HUES64 (cell line): ENCODE measurements at regions not wholly inside any gene's neighbourhood (a gene's known extent, or its start where the extent isn't known, plus 50 kb on each side); places are given as distances from the start of the nearest gene placed in this dataset.

Experiments used
- H3K27ac ChIP-seq: 2 replicates; pipeline ENCODE4 v1.7.0; 2013; ENCODE audit warnings: low read depth, low read length, inconsistent platforms
- H3K27me3 ChIP-seq: 2 replicates; pipeline ENCODE4 v1.6.1; 2013; ENCODE audit warnings: mild to moderate bottlenecking, low read length; ENCODE audit not compliant: insufficient read depth
- H3K36me3 ChIP-seq: 2 replicates; pipeline ENCODE4 v1.6.1; 2013; ENCODE audit warnings: mild to moderate bottlenecking, low read length; ENCODE audit not compliant: insufficient read depth
- H3K4me1 ChIP-seq: 2 replicates; pipeline ENCODE4 v1.6.1; 2013; ENCODE audit warnings: mild to moderate bottlenecking, low read length, moderate library complexity; ENCODE audit not compliant: insufficient read depth
- H3K4me3 ChIP-seq: 2 replicates; pipeline ENCODE4 v1.5.1; 2013; ENCODE audit warnings: mild to moderate bottlenecking, low read length, moderate library complexity
- H3K9ac ChIP-seq: 2 replicates; pipeline ENCODE4 v1.6.1; 2013; ENCODE audit warnings: mild to moderate bottlenecking, low read depth, low read length
- H3K9me3 ChIP-seq: 2 replicates; pipeline ENCODE4 v1.6.1; 2013; ENCODE audit warnings: low read depth, low read length; ENCODE audit not compliant: insufficient read depth
- WGBS: fragments of 150-250, 120-280 bp; methylation state at CpG from one replicate; pipeline ENCODE4 v1.1.7; 2013; ENCODE audit warnings: missing lambda C conversion rate; 5-methylcytosine and 5-hydroxymethylcytosine counted together

- H3K36me3 ChIP-seq: no peaks in the 10 kb centered on the region
- no peaks in the 10 kb centered on the region for H3K9me3 ChIP-seq
- H3K9ac ChIP-seq: peak overlapping the region; percentile 76
- H3K27ac ChIP-seq: peak overlapping the region; percentile 70
- H3K27me3 ChIP-seq: no peaks in the 10 kb centered on the region
- H3K4me1 ChIP-seq: peaks cover 50% of the 10 kb centered on the region
- H3K4me3 ChIP-seq: peak overlapping the region; percentile 63
- WGBS: 19% methylated on average over 28 of the region's 28 CpGs
These were observed 100.3 kb upstream of the AKIP1 start for GRCh38 chr11:8810540-8811301.

GRCh38 chr11:8811571-8811970 is 99.4 kb upstream of the AKIP1 start:
- Histone ChIP-seq H3K36me3 (no peaks in the 10 kb centered on the region), H3K9me3 (no peaks in the 10 kb centered on the region), H3K9ac (no peak overlapping the region), H3K4me1 (peaks cover 51% of the 10 kb centered on the region), H3K27me3 (no peaks in the 10 kb centered on the region), H3K27ac (no peak overlapping the region), H3K4me3 (no peak overlapping the region)
- WGBS: 92% methylated on average over 1 of the region's 1 CpG

GRCh38 chr11:8812438-8812837 is 98.6 kb upstream of the AKIP1 start:
- Histone ChIP-seq H3K9me3 (no peaks in the 10 kb centered on the region), H3K9ac (no peak overlapping the region), H3K27me3 (no peaks in the 10 kb centered on the region), H3K36me3 (no peaks in the 10 kb centered on the region), H3K4me1 (peaks cover 46% of the 10 kb centered on the region), H3K27ac (no peak overlapping the region), H3K4me3 (no peak overlapping the region)
- WGBS: 79% methylated on average over 3 of the region's 3 CpGs

- Histone ChIP-seq H3K27ac (no peak overlapping the region), H3K9ac (peak overlapping the region; percentile 1; the same call in 1 of the 2 replicates), H3K4me3 (no peak overlapping the region), H3K36me3 (no peaks in the 10 kb centered on the region), H3K4me1 (peaks cover 40% of the 10 kb centered on the region), H3K27me3 (no peaks in the 10 kb centered on the region), H3K9me3 (no peaks in the 10 kb centered on the region)
- 14% methylated on average over 1 of the region's 1 CpG for WGBS
These were observed 97.3 kb upstream of the AKIP1 start for GRCh38 chr11:8813658-8814057.

GRCh38 chr11:8814209-8814922 is 96.6 kb upstream of the AKIP1 start:
- H3K4me1 ChIP-seq: peaks cover 35% of the 10 kb centered on the region
- H3K4me3 ChIP-seq: no peak overlapping the region
- no peak overlapping the region for H3K27ac ChIP-seq
- 69% methylated on average over 4 of the region's 4 CpGs for WGBS
- no peaks in the 10 kb centered on the region for H3K36me3 ChIP-seq
- H3K9me3 ChIP-seq: no peaks in the 10 kb centered on the region
- H3K27me3 ChIP-seq: no peaks in the 10 kb centered on the region
- peak overlapping the region; percentile 1; the same call in 1 of the 2 replicates for H3K9ac ChIP-seq

- Histone ChIP-seq H3K4me1 (peaks cover 30% of the 10 kb centered on the region), H3K9ac (no peak overlapping the region), H3K27me3 (no peaks in the 10 kb centered on the region), H3K27ac (no peak overlapping the region), H3K36me3 (no peaks in the 10 kb centered on the region), H3K9me3 (no peaks in the 10 kb centered on the region), H3K4me3 (no peak overlapping the region)
- 77% methylated on average over 2 of the region's 2 CpGs for WGBS
These were observed 96.1 kb upstream of the AKIP1 start for GRCh38 chr11:8814923-8815240.

- WGBS: 82% methylated on average over 1 of the region's 2 CpGs
- no peaks in the 10 kb centered on the region for H3K9me3 ChIP-seq
- H3K4me3 ChIP-seq: no peak overlapping the region
- no peaks in the 10 kb centered on the region for H3K27me3 ChIP-seq
- no peaks in the 10 kb centered on the region for H3K36me3 ChIP-seq
- H3K4me1 ChIP-seq: peaks cover 30% of the 10 kb centered on the region
- H3K27ac ChIP-seq: no peak overlapping the region
- H3K9ac ChIP-seq: no peak overlapping the region
These were observed 92.6 kb upstream of the AKIP1 start for GRCh38 chr11:8818421-8818820.

GRCh38 chr11:8820401-8820800 is 90.6 kb upstream of the AKIP1 start:
- WGBS: 0% methylated on average over 1 of the region's 2 CpGs

GRCh38 chr11:8822469-8822868 is 88.5 kb upstream of the AKIP1 start:
- no peak overlapping the region for H3K27ac ChIP-seq
- H3K4me1 ChIP-seq: peaks cover 33% of the 10 kb centered on the region
- no peak overlapping the region for H3K9ac ChIP-seq
- no peaks in the 10 kb centered on the region for H3K9me3 ChIP-seq
- 44% methylated on average over 6 of the region's 6 CpGs for WGBS
- H3K4me3 ChIP-seq: no peak overlapping the region
- no peaks in the 10 kb centered on the region for H3K27me3 ChIP-seq
- no peaks in the 10 kb centered on the region for H3K36me3 ChIP-seq

More at GRCh38 chr11:8820401-8820800, 90.6 kb upstream of the AKIP1 start:
- Histone ChIP-seq H3K9me3 (no peaks in the 10 kb centered on the region), H3K27ac (no peak overlapping the region), H3K4me3 (no peak overlapping the region), H3K4me1 (peaks cover 17% of the 10 kb centered on the region), H3K36me3 (no peaks in the 10 kb centered on the region), H3K27me3 (no peaks in the 10 kb centered on the region), H3K9ac (no peak overlapping the region)

GRCh38 chr11:8823174-8823742 is 87.7 kb upstream of the AKIP1 start:
- Histone ChIP-seq H3K36me3 (no peaks in the 10 kb centered on the region), H3K4me1 (peaks cover 36% of the 10 kb centered on the region), H3K4me3 (no peak overlapping the region), H3K27ac (no peak overlapping the region), H3K9ac (no peak overlapping the region), H3K27me3 (no peaks in the 10 kb centered on the region), H3K9me3 (no peaks in the 10 kb centered on the region)
- WGBS: 86% methylated on average over 2 of the region's 2 CpGs

- WGBS: 41% methylated on average over 6 of the region's 6 CpGs
- H3K4me3 ChIP-seq: no peak overlapping the region
These were observed 84.7 kb upstream of the AKIP1 start for GRCh38 chr11:8826139-8826786.

More at GRCh38 chr11:8826139-8826786, 84.7 kb upstream of the AKIP1 start:
- no peaks in the 10 kb centered on the region for H3K36me3 ChIP-seq
- H3K9ac ChIP-seq: no peak overlapping the region
- H3K27ac ChIP-seq: peak overlapping the region; percentile 61
- no peaks in the 10 kb centered on the region for H3K9me3 ChIP-seq
- peaks cover 36% of the 10 kb centered on the region for H3K4me1 ChIP-seq
- H3K27me3 ChIP-seq: no peaks in the 10 kb centered on the region
